ENCODE measurements at regions not wholly inside any gene's neighbourhood (a gene's known extent, or its start where the extent isn't known, plus 50 kb on each side); places are given as distances from the start of the nearest gene placed in this dataset.
"Not testable (repeated sequence)": the region's sequence is repeated elsewhere in the genome, so short reads cannot be mapped to it uniquely, and the experiment has no call there.

- DNase-seq (ENCODE audit: low read depth) = no peak
Observed at GRCh38 chr7:142501434-142501833, 243.6 kb upstream of the PRSS58 start.

- no peak for DNase-seq (ENCODE audit: low read depth)
Observed at GRCh38 chr7:142500366-142500765, 242.5 kb upstream of the PRSS58 start.

- no peak for DNase-seq (ENCODE audit: low read depth)
Observed at GRCh38 chr7:142499635-142500034, 241.8 kb upstream of the PRSS58 start.

- DNase-seq (ENCODE audit: low read depth) = no peak
Observed at GRCh38 chr7:142498364-142498763, 240.5 kb upstream of the PRSS58 start.

GRCh38 chr7:142496545-142496991 lies 238.7 kb upstream of the PRSS58 start:
- peak; percentile 44 for DNase-seq (ENCODE audit: low read depth)

GRCh38 chr7:142495879-142496278 lies 238.0 kb upstream of the PRSS58 start:
- DNase-seq (ENCODE audit: low read depth) = not testable (repeated sequence)

- not testable (repeated sequence) for DNase-seq (ENCODE audit: low read depth)
Observed at GRCh38 chr7:142495301-142495700, 237.4 kb upstream of the PRSS58 start.

- DNase-seq (ENCODE audit: low read depth) = no peak
Observed at GRCh38 chr7:142494021-142494420, 236.2 kb upstream of the PRSS58 start.

- DNase-seq (ENCODE audit: low read depth) = no peak
Observed at GRCh38 chr7:142488842-142489241, 231.0 kb upstream of the PRSS58 start.

GRCh38 chr7:142488036-142488633 lies 230.3 kb upstream of the PRSS58 start:
- no peak for DNase-seq (ENCODE audit: low read depth)

- DNase-seq (ENCODE audit: low read depth) = not testable (repeated sequence)
Observed at GRCh38 chr7:142487565-142487964, 229.7 kb upstream of the PRSS58 start.

- DNase-seq (ENCODE audit: low read depth) = no peak
Observed at GRCh38 chr7:142487124-142487523, 229.3 kb upstream of the PRSS58 start.

- DNase-seq (ENCODE audit: low read depth) = no peak
Observed at GRCh38 chr7:142485617-142486226, 227.9 kb upstream of the PRSS58 start.

GRCh38 chr7:142483659-142484317 lies 225.9 kb upstream of the PRSS58 start:
- no peak for DNase-seq (ENCODE audit: low read depth)

- DNase-seq (ENCODE audit: low read depth) = peak; percentile 26
Observed at GRCh38 chr7:142482891-142483658, 225.2 kb upstream of the PRSS58 start.

GRCh38 chr7:142481548-142481947 lies 223.7 kb upstream of the PRSS58 start:
- no peak for DNase-seq (ENCODE audit: low read depth)

- DNase-seq (ENCODE audit: low read depth) = peak; percentile 40
Observed at GRCh38 chr7:142478479-142479220, 220.8 kb upstream of the PRSS58 start.

- not testable (repeated sequence) for DNase-seq (ENCODE audit: low read depth)
Observed at GRCh38 chr7:142477801-142478200, 219.9 kb upstream of the PRSS58 start.

- no peak for DNase-seq (ENCODE audit: low read depth)
Observed at GRCh38 chr7:142477079-142477651, 219.3 kb upstream of the PRSS58 start.

GRCh38 chr7:142476077-142476476 lies 218.2 kb upstream of the PRSS58 start:
- no peak for DNase-seq (ENCODE audit: low read depth)

- no peak for DNase-seq (ENCODE audit: low read depth)
Observed at GRCh38 chr7:142471820-142472219, 214.0 kb upstream of the PRSS58 start.

GRCh38 chr7:142470544-142470830 lies 212.6 kb upstream of the PRSS58 start:
- no peak for DNase-seq (ENCODE audit: low read depth)

Measured in fibroblast of the conjunctiva (primary cell).